CMK (cell line): ENCODE measurements at regions not wholly inside any gene's neighbourhood (a gene's known extent, or its start where the extent isn't known, plus 50 kb on each side); places are given as distances from the start of the nearest gene placed in this dataset.

Source experiments
- DNase-seq: peaks from one replicate; pipeline ENCODE4 v3.0.0-alpha.2; 2010; ENCODE audit warnings: low read depth

- DNase-seq = no peak
Measured at GRCh38 chr7:25279705-25280104, 51.4 kb upstream of the NPVF start.

GRCh38 chr7:25280181-25280580 is 51.9 kb upstream of the NPVF start:
- no peak for DNase-seq

GRCh38 chr7:25282194-25282593 is 53.9 kb upstream of the NPVF start:
- DNase-seq = no peak

- no peak for DNase-seq
Measured at GRCh38 chr7:25286756-25287155, 58.5 kb upstream of the NPVF start.

GRCh38 chr7:25287291-25287690 is 59.0 kb upstream of the NPVF start:
- no peak for DNase-seq

GRCh38 chr7:25288556-25289307 is 60.4 kb upstream of the NPVF start:
- DNase-seq = no peak

GRCh38 chr7:25289518-25289917 is 61.2 kb upstream of the NPVF start:
- DNase-seq = no peak

GRCh38 chr7:25294624-25295023 is 66.3 kb upstream of the NPVF start:
- DNase-seq = no peak

GRCh38 chr7:25295387-25295786 is 67.1 kb upstream of the NPVF start:
- no peak for DNase-seq

- DNase-seq = no peak
Measured at GRCh38 chr7:25296086-25296485, 67.8 kb upstream of the NPVF start.

GRCh38 chr7:25297278-25297677 is 69.0 kb upstream of the NPVF start:
- no peak for DNase-seq

GRCh38 chr7:25303281-25304181 is 75.2 kb upstream of the NPVF start:
- DNase-seq = no peak

GRCh38 chr7:25304691-25305090 is 76.4 kb upstream of the NPVF start:
- no peak for DNase-seq

- DNase-seq = no peak
Measured at GRCh38 chr7:25305831-25306230, 77.5 kb upstream of the NPVF start.

- DNase-seq = no peak
Measured at GRCh38 chr7:25307624-25308023, 79.3 kb upstream of the NPVF start.

GRCh38 chr7:25308246-25308645 is 80.0 kb upstream of the NPVF start:
- DNase-seq = no peak

- no peak for DNase-seq
Measured at GRCh38 chr7:25308906-25309705, 80.8 kb upstream of the NPVF start.

GRCh38 chr7:25310896-25311295 is 82.6 kb upstream of the NPVF start:
- no peak for DNase-seq

- no peak for DNase-seq
Measured at GRCh38 chr7:25311346-25311745, 83.1 kb upstream of the NPVF start.

GRCh38 chr7:25312968-25313367 is 84.7 kb upstream of the NPVF start:
- DNase-seq = no peak

GRCh38 chr7:25313526-25313925 is 85.2 kb upstream of the NPVF start:
- no peak for DNase-seq

GRCh38 chr7:25314094-25314730 is 85.9 kb upstream of the NPVF start:
- DNase-seq = no peak
